ENCODE measurements at regions not wholly inside any gene's neighbourhood (a gene's known extent, or its start where the extent isn't known, plus 50 kb on each side); places are given as distances from the start of the nearest gene placed in this dataset.
"Not testable (repeated sequence)": the region's sequence is repeated elsewhere in the genome, so short reads cannot be mapped to it uniquely, and the experiment has no call there.

GRCh38 chr10:62981096-62981495, 152.0 kb upstream of the NRBF2 start:
- H3K4me3 Mint-ChIP-seq, result no peak overlapping the region
- DNase-seq (no peak), ATAC-seq (ENCODE audit: low read depth) (no peak)
- CTCF ChIA-PET, result no interaction called here
- POLR2A ChIA-PET, result no interaction called here
- TF ChIP-seq CTCF (IDR thresholded peaks at IDR 0.05), result no peak
- no peaks in the 10 kb centered on the region for H3K4me1 Mint-ChIP-seq
- no peak overlapping the region for H3K27ac Mint-ChIP-seq
- intact Hi-C loops (cut with micrococcal nuclease), result no loop called here
- H3K36me3 Mint-ChIP-seq (ENCODE audit: low read depth), result no peaks in the 10 kb centered on the region
- H3K9me3 Mint-ChIP-seq, result no peaks in the 10 kb centered on the region
- no peaks in the 10 kb centered on the region for H3K27me3 Mint-ChIP-seq

GRCh38 chr10:62980687-62981086, 152.4 kb upstream of the NRBF2 start:
- no peak overlapping the region for H3K27ac Mint-ChIP-seq
- no peak overlapping the region for H3K4me3 Mint-ChIP-seq
- no peaks in the 10 kb centered on the region for H3K27me3 Mint-ChIP-seq
- CTCF ChIA-PET, result no interaction called here
- ATAC-seq (ENCODE audit: low read depth) (no peak), DNase-seq (no peak)
- no peaks in the 10 kb centered on the region for H3K36me3 Mint-ChIP-seq (ENCODE audit: low read depth)
- POLR2A ChIA-PET, result no interaction called here
- no peaks in the 10 kb centered on the region for H3K4me1 Mint-ChIP-seq
- no peak for TF ChIP-seq CTCF (IDR thresholded peaks at IDR 0.05)
- peaks cover 2% of the 10 kb centered on the region for H3K9me3 Mint-ChIP-seq
- intact Hi-C loops (cut with micrococcal nuclease), result no loop called here

GRCh38 chr10:62979921-62980320, 153.2 kb upstream of the NRBF2 start:
- H3K9me3 Mint-ChIP-seq, result peaks cover 9% of the 10 kb centered on the region
- no peak for TF ChIP-seq CTCF (IDR thresholded peaks at IDR 0.05)
- ATAC-seq (ENCODE audit: low read depth) (no peak), DNase-seq (no peak)
- H3K4me3 Mint-ChIP-seq, result no peak overlapping the region
- H3K36me3 Mint-ChIP-seq (ENCODE audit: low read depth), result no peaks in the 10 kb centered on the region
- H3K27me3 Mint-ChIP-seq, result peaks cover 5% of the 10 kb centered on the region
- H3K27ac Mint-ChIP-seq, result no peak overlapping the region
- intact Hi-C loops (cut with micrococcal nuclease), result no loop called here
- ChIA-PET POLR2A (no interaction called here), CTCF (no interaction called here)
- H3K4me1 Mint-ChIP-seq, result no peaks in the 10 kb centered on the region

GRCh38 chr10:62978482-62978881, 154.6 kb upstream of the NRBF2 start:
- ChIA-PET POLR2A (no interaction called here), CTCF (no interaction called here)
- H3K4me3 Mint-ChIP-seq, result no peak overlapping the region
- H3K4me1 Mint-ChIP-seq, result no peaks in the 10 kb centered on the region
- no peak overlapping the region for H3K27ac Mint-ChIP-seq
- DNase-seq (no peak), ATAC-seq (ENCODE audit: low read depth) (no peak)
- no peaks in the 10 kb centered on the region for H3K36me3 Mint-ChIP-seq (ENCODE audit: low read depth)
- intact Hi-C loops (cut with micrococcal nuclease), result no loop called here
- peaks cover 13% of the 10 kb centered on the region for H3K9me3 Mint-ChIP-seq
- peaks cover 5% of the 10 kb centered on the region for H3K27me3 Mint-ChIP-seq
- TF ChIP-seq CTCF (IDR thresholded peaks at IDR 0.05), result no peak

- CTCF ChIA-PET; H3K36me3 Mint-ChIP-seq (ENCODE audit: low read depth); H3K4me1 Mint-ChIP-seq; intact Hi-C loops (cut with micrococcal nuclease); POLR2A ChIA-PET; ATAC-seq (ENCODE audit: low read depth); H3K4me3 Mint-ChIP-seq; DNase-seq; H3K27me3 Mint-ChIP-seq; H3K27ac Mint-ChIP-seq: not testable (repeated sequence)
- peaks cover 15% of the 10 kb centered on the region for H3K9me3 Mint-ChIP-seq
These were observed 158.3 kb upstream of the NRBF2 start for GRCh38 chr10:62974795-62975194.

GRCh38 chr10:62972103-62972502, 155.9 kb upstream of the EGR2 start:
- peaks cover 12% of the 10 kb centered on the region for H3K27me3 Mint-ChIP-seq
- intact Hi-C loops (cut with micrococcal nuclease), result no loop called here
- no peaks in the 10 kb centered on the region for H3K36me3 Mint-ChIP-seq (ENCODE audit: low read depth)
- H3K27ac Mint-ChIP-seq, result no peak overlapping the region
- peaks cover 15% of the 10 kb centered on the region for H3K9me3 Mint-ChIP-seq
- H3K4me1 Mint-ChIP-seq, result no peaks in the 10 kb centered on the region
- POLR2A ChIA-PET, result no interaction called here
- CTCF ChIA-PET, result no interaction called here
- ATAC-seq (ENCODE audit: low read depth) (no peak), DNase-seq (no peak)
- no peak for TF ChIP-seq CTCF (IDR thresholded peaks at IDR 0.05)
- H3K4me3 Mint-ChIP-seq, result no peak overlapping the region
